ENCODE measurements at regions not wholly inside any gene's neighbourhood (a gene's known extent, or its start where the extent isn't known, plus 50 kb on each side); places are given as distances from the start of the nearest gene placed in this dataset.

DNA sequence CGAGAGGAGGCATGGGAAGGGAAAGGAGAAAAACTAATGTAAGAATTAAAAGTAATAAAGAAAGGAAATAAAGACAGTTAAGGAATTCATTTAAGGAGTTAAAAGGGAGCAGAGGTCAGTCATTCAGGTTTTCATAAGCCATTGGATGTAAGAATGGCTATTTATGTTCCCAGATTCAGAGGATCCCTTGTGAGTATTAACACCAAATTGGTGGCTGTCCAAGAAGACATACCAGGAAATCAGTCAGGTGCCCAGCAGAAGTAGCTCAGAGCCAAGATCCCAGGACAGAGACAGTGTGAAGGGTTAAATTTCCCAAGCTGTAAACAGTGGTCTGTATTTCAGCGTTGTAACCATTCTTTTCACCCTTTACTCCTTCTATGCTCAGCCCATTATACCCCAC is 550.4 kb downstream of the BCL11A start:
- Histone ChIP-seq H3K4me2 (ENCODE audit: low read length) (no peak overlapping the region), H3K9me2 (ENCODE audit: insufficient read depth, low read length) (no peaks in the 10 kb centered on the region), H3K9me3 (ENCODE audit: low read length) (no peaks in the 10 kb centered on the region)

DNA sequence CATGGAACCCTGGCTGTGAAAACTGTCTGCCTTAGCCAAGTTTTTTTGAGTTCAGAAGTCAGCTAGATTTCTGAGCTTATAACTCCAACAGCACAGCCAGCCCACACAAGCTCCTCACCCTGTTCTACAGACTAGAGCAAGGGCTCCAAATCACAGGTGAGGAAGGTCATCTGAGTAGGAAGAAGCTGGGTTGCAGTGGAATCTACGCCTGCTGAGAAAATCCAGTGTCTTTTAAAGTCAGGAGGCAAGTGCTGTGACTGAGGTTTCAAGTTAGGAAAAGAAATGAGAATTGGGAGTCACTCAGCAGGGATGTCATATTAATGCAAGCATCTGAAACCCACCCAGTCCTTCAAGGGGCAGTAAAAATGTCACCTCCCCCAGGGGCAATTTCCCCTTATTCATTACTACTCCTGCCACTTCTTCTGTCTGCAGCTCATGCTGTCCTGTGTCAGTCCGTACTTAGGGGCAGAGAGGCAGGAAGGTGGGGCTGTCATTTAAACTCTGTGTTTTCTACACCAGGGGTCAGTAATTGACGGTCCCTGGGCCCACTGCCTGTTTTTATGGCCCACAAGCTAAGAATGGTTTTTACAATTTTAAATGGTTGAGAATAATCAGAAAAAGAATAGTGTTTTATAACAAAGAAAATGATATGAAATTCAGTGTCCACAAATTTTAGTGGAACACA is 551.1 kb downstream of the BCL11A start:
- Histone ChIP-seq H3K36me3 (ENCODE audit: insufficient read depth, low read length) (no peaks in the 10 kb centered on the region), H3F3A (ENCODE audit: insufficient read depth, low read length, poor library complexity, severe bottlenecking) (no peaks in the 10 kb centered on the region), H3K27ac (ENCODE audit: low read length) (no peak overlapping the region), H3K9me2 (ENCODE audit: insufficient read depth, low read length) (no peaks in the 10 kb centered on the region), H3K4me2 (ENCODE audit: low read length) (no peak overlapping the region), H3K9me3 (ENCODE audit: low read length) (no peaks in the 10 kb centered on the region), H3K4me3 (ENCODE audit: low read length) (no peak overlapping the region), H4K20me1 (ENCODE audit: insufficient read depth) (no peaks in the 10 kb centered on the region), H2AFZ (ENCODE audit: low read depth, low read length) (no peak overlapping the region), H3K9ac (ENCODE audit: low read length) (no peak overlapping the region), H3K79me2 (replicated peaks; ENCODE audit: insufficient read depth, low read length) (no peaks in the 10 kb centered on the region), H3K27me3 (ENCODE audit: insufficient read depth, low read depth, low read length) (no peaks in the 10 kb centered on the region)
- TF ChIP-seq POLR2AphosphoS5 (IDR thresholded peaks at IDR 0.05) (no peak), EP300 (conservative IDR thresholded peaks at IDR 0.05; ENCODE audit: poor library complexity, severe bottlenecking) (no peak), MXI1 (conservative IDR thresholded peaks at IDR 0.05; ENCODE audit: poor library complexity, severe bottlenecking) (no peak), SMC3 (conservative IDR thresholded peaks at IDR 0.05; ENCODE audit: poor library complexity) (no peak)
- TF ChIP-seq, protein P1, sequence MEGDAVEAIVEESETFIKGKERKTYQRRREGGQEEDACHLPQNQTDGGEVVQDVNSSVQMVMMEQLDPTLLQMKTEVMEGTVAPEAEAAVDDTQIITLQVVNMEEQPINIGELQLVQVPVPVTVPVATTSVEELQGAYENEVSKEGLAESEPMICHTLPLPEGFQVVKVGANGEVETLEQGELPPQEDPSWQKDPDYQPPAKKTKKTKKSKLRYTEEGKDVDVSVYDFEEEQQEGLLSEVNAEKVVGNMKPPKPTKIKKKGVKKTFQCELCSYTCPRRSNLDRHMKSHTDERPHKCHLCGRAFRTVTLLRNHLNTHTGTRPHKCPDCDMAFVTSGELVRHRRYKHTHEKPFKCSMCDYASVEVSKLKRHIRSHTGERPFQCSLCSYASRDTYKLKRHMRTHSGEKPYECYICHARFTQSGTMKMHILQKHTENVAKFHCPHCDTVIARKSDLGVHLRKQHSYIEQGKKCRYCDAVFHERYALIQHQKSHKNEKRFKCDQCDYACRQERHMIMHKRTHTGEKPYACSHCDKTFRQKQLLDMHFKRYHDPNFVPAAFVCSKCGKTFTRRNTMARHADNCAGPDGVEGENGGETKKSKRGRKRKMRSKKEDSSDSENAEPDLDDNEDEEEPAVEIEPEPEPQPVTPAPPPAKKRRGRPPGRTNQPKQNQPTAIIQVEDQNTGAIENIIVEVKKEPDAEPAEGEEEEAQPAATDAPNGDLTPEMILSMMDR (IDR thresholded peaks at IDR 0.05; ENCODE audit: poor library complexity, severe bottlenecking), result no peak
- TF ChIP-seq, protein P2, sequence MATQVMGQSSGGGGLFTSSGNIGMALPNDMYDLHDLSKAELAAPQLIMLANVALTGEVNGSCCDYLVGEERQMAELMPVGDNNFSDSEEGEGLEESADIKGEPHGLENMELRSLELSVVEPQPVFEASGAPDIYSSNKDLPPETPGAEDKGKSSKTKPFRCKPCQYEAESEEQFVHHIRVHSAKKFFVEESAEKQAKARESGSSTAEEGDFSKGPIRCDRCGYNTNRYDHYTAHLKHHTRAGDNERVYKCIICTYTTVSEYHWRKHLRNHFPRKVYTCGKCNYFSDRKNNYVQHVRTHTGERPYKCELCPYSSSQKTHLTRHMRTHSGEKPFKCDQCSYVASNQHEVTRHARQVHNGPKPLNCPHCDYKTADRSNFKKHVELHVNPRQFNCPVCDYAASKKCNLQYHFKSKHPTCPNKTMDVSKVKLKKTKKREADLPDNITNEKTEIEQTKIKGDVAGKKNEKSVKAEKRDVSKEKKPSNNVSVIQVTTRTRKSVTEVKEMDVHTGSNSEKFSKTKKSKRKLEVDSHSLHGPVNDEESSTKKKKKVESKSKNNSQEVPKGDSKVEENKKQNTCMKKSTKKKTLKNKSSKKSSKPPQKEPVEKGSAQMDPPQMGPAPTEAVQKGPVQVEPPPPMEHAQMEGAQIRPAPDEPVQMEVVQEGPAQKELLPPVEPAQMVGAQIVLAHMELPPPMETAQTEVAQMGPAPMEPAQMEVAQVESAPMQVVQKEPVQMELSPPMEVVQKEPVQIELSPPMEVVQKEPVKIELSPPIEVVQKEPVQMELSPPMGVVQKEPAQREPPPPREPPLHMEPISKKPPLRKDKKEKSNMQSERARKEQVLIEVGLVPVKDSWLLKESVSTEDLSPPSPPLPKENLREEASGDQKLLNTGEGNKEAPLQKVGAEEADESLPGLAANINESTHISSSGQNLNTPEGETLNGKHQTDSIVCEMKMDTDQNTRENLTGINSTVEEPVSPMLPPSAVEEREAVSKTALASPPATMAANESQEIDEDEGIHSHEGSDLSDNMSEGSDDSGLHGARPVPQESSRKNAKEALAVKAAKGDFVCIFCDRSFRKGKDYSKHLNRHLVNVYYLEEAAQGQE (IDR thresholded peaks at IDR 0.05; ENCODE audit: borderline replicate concordance), result no peak

More for the DNA sequence above, 550.4 kb downstream of the BCL11A start:
- no peaks in the 10 kb centered on the region for H3K27me3 ChIP-seq (ENCODE audit: insufficient read depth, low read depth, low read length)
- H3K27ac ChIP-seq (ENCODE audit: low read length), result no peak overlapping the region
- no peak overlapping the region for H3K9ac ChIP-seq (ENCODE audit: low read length)
- TF ChIP-seq, protein P2 (IDR thresholded peaks at IDR 0.05; ENCODE audit: borderline replicate concordance), result no peak
- TF ChIP-seq, protein P1 (IDR thresholded peaks at IDR 0.05; ENCODE audit: poor library complexity, severe bottlenecking), result no peak
- no peak for TF ChIP-seq SMC3 (conservative IDR thresholded peaks at IDR 0.05; ENCODE audit: poor library complexity)
- TF ChIP-seq RAD21 (conservative IDR thresholded peaks at IDR 0.05), result no peak
- TF ChIP-seq TAF1 (IDR thresholded peaks at IDR 0.05; ENCODE audit: low read depth), result no peak
- TF ChIP-seq MXI1 (conservative IDR thresholded peaks at IDR 0.05; ENCODE audit: poor library complexity, severe bottlenecking), result no peak
- no peak for TF ChIP-seq EP300 (conservative IDR thresholded peaks at IDR 0.05; ENCODE audit: poor library complexity, severe bottlenecking)
- no peak for TF ChIP-seq EZH2 (IDR thresholded peaks at IDR 0.05; ENCODE audit: borderline replicate concordance, insufficient read depth, low read length, poor library complexity, severe bottlenecking)
- no peak overlapping the region for H3K4me3 ChIP-seq (ENCODE audit: low read length)
- no peaks in the 10 kb centered on the region for H4K20me1 ChIP-seq (ENCODE audit: insufficient read depth)
- H3K79me2 ChIP-seq (replicated peaks; ENCODE audit: insufficient read depth, low read length), result no peaks in the 10 kb centered on the region
- no peaks in the 10 kb centered on the region for H3K36me3 ChIP-seq (ENCODE audit: insufficient read depth, low read length)
- no peaks in the 10 kb centered on the region for H3F3A ChIP-seq (ENCODE audit: insufficient read depth, low read length, poor library complexity, severe bottlenecking)
- H2AFZ ChIP-seq (ENCODE audit: low read depth, low read length), result no peak overlapping the region
